ENCODE measurements at regions not wholly inside any gene's neighbourhood (a gene's known extent, or its start where the extent isn't known, plus 50 kb on each side); places are given as distances from the start of the nearest gene placed in this dataset.

- TF ChIP-seq CTCF (IDR thresholded peaks at IDR 0.05): no peak
- TF ChIP-seq POLR2A (IDR thresholded peaks at IDR 0.05): no peak
- TF ChIP-seq EP300 (IDR thresholded peaks at IDR 0.05): no peak
- no peak for TF ChIP-seq POLR2AphosphoS5 (IDR thresholded peaks at IDR 0.05)
Measured at GRCh38 chr4:32417113-32417704, 1697.0 kb downstream of the PCDH7 start.

All from stomach (tissue), 4 donors.